RWPE1 (cell line): ENCODE measurements at regions not wholly inside any gene's neighbourhood (a gene's known extent, or its start where the extent isn't known, plus 50 kb on each side); places are given as distances from the start of the nearest gene placed in this dataset.

Source experiments
- CTCF ChIA-PET: fragments of 350-600 bp; sonication (Branson Sonifier 250); formaldehyde crosslinking; extraction: SDS; loops from one replicate; lab custom pipeline; 2021; lab: Yijun Ruan, JAX
- POLR2A ChIA-PET: fragments of 400-600 bp; formaldehyde crosslinking; extraction: SDS; loops from one replicate; lab custom pipeline; 2020; ENCODE audit warnings: antibody characterized with exemption; ENCODE audit not compliant: low non-redundant PET; lab: Yijun Ruan, JAX
- DNase-seq: peaks from one replicate; pipeline ENCODE4 v3.0.0; 2012; ENCODE audit warnings: low spot score
- H3K27ac ChIP-seq: fragments of 450-650 bp; 2 replicates; pipeline ENCODE4 v1.5.1; 2017
- CTCF ChIP-seq: fragments of 450-650 bp; conservative IDR thresholded peaks from 2 replicates; pipeline ENCODE4 v1.5.1; 2017; ENCODE audit warnings: low read depth, mild to moderate bottlenecking

GRCh38 chr2:65999103-65999502 lies 435.8 kb upstream of the MEIS1 start:
- CTCF ChIA-PET, result interaction anchor here (0.7 to 1.1 kb wide), 2 partner anchors 26 to 470 kb away, joined by 3 to 4 read pairs; no protein-coding TSS in a partner anchor
- POLR2A ChIA-PET, result no interaction called here
- no peak overlapping the region for H3K27ac ChIP-seq
- DNase-seq, result no peak
- TF ChIP-seq CTCF, result no peak

GRCh38 chr2:65997961-65998360 lies 437.0 kb upstream of the MEIS1 start:
- CTCF ChIA-PET, result interaction anchor here (0.8 to 1.2 kb wide), 2 partner anchors 11 to 95 kb away, joined by 3 read pairs; no protein-coding TSS in a partner anchor
- TF ChIP-seq CTCF, result no peak
- no peak for DNase-seq
- no peak overlapping the region for H3K27ac ChIP-seq
- POLR2A ChIA-PET, result no interaction called here

GRCh38 chr2:65992198-65992554 lies 442.7 kb upstream of the MEIS1 start:
- no peak for TF ChIP-seq CTCF
- no peak overlapping the region for H3K27ac ChIP-seq
- ChIA-PET POLR2A (no interaction called here), CTCF (no interaction called here)
- DNase-seq, result no peak

GRCh38 chr2:65991381-65992197 lies 443.3 kb upstream of the MEIS1 start:
- no peak for TF ChIP-seq CTCF
- H3K27ac ChIP-seq, result no peak overlapping the region
- no peak for DNase-seq
- ChIA-PET CTCF (no interaction called here), POLR2A (no interaction called here)

GRCh38 chr2:65985986-65986385 lies 448.9 kb upstream of the MEIS1 start:
- ChIA-PET CTCF (no interaction called here), POLR2A (no interaction called here)
- no peak for DNase-seq
- TF ChIP-seq CTCF, result no peak
- H3K27ac ChIP-seq, result no peak overlapping the region

- CTCF ChIA-PET, result interaction anchor here (0.6 kb wide), 1 partner anchor 355 kb away, joined by 4 read pairs; no protein-coding TSS in a partner anchor
Observed at GRCh38 chr2:65980531-65980930, 454.4 kb upstream of the MEIS1 start.

More at GRCh38 chr2:65980531-65980930, 454.4 kb upstream of the MEIS1 start:
- POLR2A ChIA-PET, result no interaction called here
- DNase-seq, result no peak
- no peak overlapping the region for H3K27ac ChIP-seq
- no peak for TF ChIP-seq CTCF
